Spleen (tissue), 11 donors: ENCODE measurements at regions not wholly inside any gene's neighbourhood (a gene's known extent, or its start where the extent isn't known, plus 50 kb on each side); places are given as distances from the start of the nearest gene placed in this dataset.

Experiments
- DNase-seq: peaks from one replicate; pipeline ENCODE4 v3.0.0-alpha.2; 2020
- H3K27ac ChIP-seq, 8 donors: fragments of 200-600 bp; sonication (generic) in 7 of 8; 1 replicate in 4 of 8; 2 replicates in 4 of 8; pipeline versions ENCODE4 v1.5.0 to v1.8.0; 2016 to 2021; ENCODE audit warnings: inconsistent platforms in 4 of 8, mild to moderate bottlenecking in 4 of 8, moderate library complexity in 1 of 8
- H3K27me3 ChIP-seq, 7 donors: fragments of 200-600 bp; sonication (generic) in 6 of 7; replicated peaks in 1 of 7; 1 replicate in 4 of 7; 2 replicates in 3 of 7; pipeline versions ENCODE4 v1.5.0 to v1.8.0; 2016 to 2021; ENCODE audit warnings: inconsistent platforms in 3 of 7, mild to moderate bottlenecking in 1 of 7
- H3K36me3 ChIP-seq, 6 donors: fragments of 200-600 bp; sonication (generic) in 5 of 6; 1 replicate in 4 of 6; 2 replicates in 2 of 6; pipeline versions ENCODE4 v1.5.0 to v1.8.0; 2016 to 2021; ENCODE audit warnings: inconsistent platforms in 2 of 6
- H3K4me1 ChIP-seq, 6 donors: fragments of 200-600 bp; sonication (generic) in 5 of 6; 1 replicate in 3 of 6; 2 replicates in 3 of 6; pipeline versions ENCODE4 v1.5.0 to v1.8.0; 2016 to 2021; ENCODE audit warnings: inconsistent platforms in 3 of 6
- H3K4me3 ChIP-seq, 8 donors: fragments of 200-600 bp; sonication (generic) in 7 of 8; 1 replicate in 4 of 8; 2 replicates in 4 of 8; pipeline versions ENCODE4 v1.5.0 to v1.8.0; 2016 to 2021; ENCODE audit warnings: inconsistent platforms in 4 of 8, mild to moderate bottlenecking in 4 of 8, moderate library complexity in 2 of 8
- H3K9me3 ChIP-seq, 8 donors: fragments of 200-600 bp; sonication (generic) in 7 of 8; 1 replicate in 4 of 8; 2 replicates in 4 of 8; pipeline versions ENCODE4 v1.5.0 to v1.8.0; 2016 to 2021; ENCODE audit warnings: inconsistent platforms in 4 of 8
- CTCF ChIP-seq, 11 experiments: fragments of 200-600 bp in 7 of 11; fragments of 450-650 bp in 4 of 11; sonication (generic) in 4 of 11; IDR thresholded peaks in 8 of 11; conservative IDR thresholded peaks in 3 of 11; 1 replicate in 7 of 11; 2 replicates in 4 of 11; pipeline versions ENCODE4 v1.4.0 to v1.8.0; 2016 to 2021; ENCODE audit warnings: antibody characterized with exemption in 11 of 11, inconsistent platforms in 4 of 11, mild to moderate bottlenecking in 1 of 11
- POLR2A ChIP-seq, 3 donors: fragments of 450-650 bp; IDR thresholded peaks; one replicate each; pipeline ENCODE4 v1.5.1; 2017; ENCODE audit warnings: antibody characterized with exemption in 3 of 3, mild to moderate bottlenecking in 1 of 3
- POLR2AphosphoS5 ChIP-seq, 3 donors: sonication (generic); formaldehyde crosslinking; IDR thresholded peaks; one replicate each; pipeline ENCODE4 v1.5.1; 2017; ENCODE audit warnings: antibody characterized with exemption in 3 of 3
- WGBS, 5 donors: extraction: QIAGEN DNeasy Blood & Tissue Kit in 3 of 5; methylation state at CpG; one replicate each; pipeline versions ENCODE4 v1.1.5 to v1.1.7; 2013 to 2018; 5-methylcytosine and 5-hydroxymethylcytosine counted together
- intact Hi-C: fragments of 100-400 bp; cut with DNase I; formaldehyde crosslinking; loops from one replicate; pipeline ENCODE4 v1.15.0; 2023; ENCODE audit warnings: low total_unique reads
- donor health status: healthy with polysubstance abuse.
- donor health status: DM: no; HTN: no; CAD: no; lungs with moderate emphysema.
- donor health status: DM: no; HTN: no; CAD: no.
- donor health status: Bipolar disorder and iron deficiency.
- donor health status: healthy.
- donor health status: DM: no; HTN: no; CAD: no.
- donor health status: DM: yes; HTN: yes; CAD: no.

GRCh38 chr1:111063595-111063994 is 76.3 kb downstream of the DRAM2 start:
- intact Hi-C loops = no loop called here
- H3K4me3 ChIP-seq = no peak overlapping the region
- DNase-seq = no peak
- no peaks in the 10 kb centered on the region for H3K4me1 ChIP-seq
- H3K27me3 ChIP-seq = no peaks in the 10 kb centered on the region
- no peak for TF ChIP-seq POLR2AphosphoS5 (IDR thresholded peaks at IDR 0.05)
- no peak for TF ChIP-seq CTCF (IDR thresholded peaks at IDR 0.05 in 8 of 11, conservative IDR thresholded peaks at IDR 0.05 in 3 of 11)
- TF ChIP-seq POLR2A (IDR thresholded peaks at IDR 0.05) = no peak
- H3K9me3 ChIP-seq = peaks cover 4 to 75% (median 60%) of the 10 kb centered on the region in 8 donors
- no peaks in the 10 kb centered on the region for H3K36me3 ChIP-seq
- H3K27ac ChIP-seq = no peak overlapping the region

GRCh38 chr1:111062624-111063023 is 77.3 kb downstream of the DRAM2 start:
- TF ChIP-seq POLR2AphosphoS5 (IDR thresholded peaks at IDR 0.05) (no peak), POLR2A (IDR thresholded peaks at IDR 0.05) (no peak), CTCF (IDR thresholded peaks at IDR 0.05 in 8 of 11, conservative IDR thresholded peaks at IDR 0.05 in 3 of 11) (no peak)
- Histone ChIP-seq H3K4me1 (no peaks in the 10 kb centered on the region), H3K4me3 (no peak overlapping the region), H3K27me3 (no peaks in the 10 kb centered on the region), H3K27ac (no peak overlapping the region), H3K36me3 (no peaks in the 10 kb centered on the region), H3K9me3 (peaks cover 4 to 67% (median 52%) of the 10 kb centered on the region in 8 donors)
- no peak for DNase-seq
- WGBS, 5 donors = 43 to 61% (median 48%) methylated on average over 2 of the region's 2 CpGs
- intact Hi-C loops = no loop called here

- Histone ChIP-seq H3K27me3 (no peaks in the 10 kb centered on the region), H3K9me3 (peaks cover 4 to 63% (median 50%) of the 10 kb centered on the region in 8 donors), H3K27ac (no peak overlapping the region), H3K4me3 (no peak overlapping the region), H3K4me1 (no peaks in the 10 kb centered on the region), H3K36me3 (no peaks in the 10 kb centered on the region)
- no peak for DNase-seq
- TF ChIP-seq CTCF (IDR thresholded peaks at IDR 0.05 in 8 of 11, conservative IDR thresholded peaks at IDR 0.05 in 3 of 11) (no peak), POLR2AphosphoS5 (IDR thresholded peaks at IDR 0.05) (no peak), POLR2A (IDR thresholded peaks at IDR 0.05) (no peak)
- intact Hi-C loops = no loop called here
These were observed 77.8 kb downstream of the DRAM2 start for GRCh38 chr1:111062081-111062480.

- H3K27me3 ChIP-seq = no peaks in the 10 kb centered on the region
- 88 to 99% (median 95%) methylated on average over 2 of the region's 2 CpGs for WGBS, 5 donors
- TF ChIP-seq POLR2AphosphoS5 (IDR thresholded peaks at IDR 0.05) (no peak), POLR2A (IDR thresholded peaks at IDR 0.05) (no peak), CTCF (IDR thresholded peaks at IDR 0.05 in 8 of 11, conservative IDR thresholded peaks at IDR 0.05 in 3 of 11) (no peak)
- H3K4me3 ChIP-seq = no peak overlapping the region
- H3K27ac ChIP-seq = no peak overlapping the region
- DNase-seq = no peak
- intact Hi-C loops = no loop called here
- H3K4me1 ChIP-seq = no peaks in the 10 kb centered on the region
- no peaks in the 10 kb centered on the region for H3K36me3 ChIP-seq
- H3K9me3 ChIP-seq = peaks cover 0 to 9% (median 0%) of the 10 kb centered on the region in 8 donors
These were observed 85.2 kb downstream of the DRAM2 start for GRCh38 chr1:111054656-111055055.
